Ovary (tissue), 7 donors: ENCODE measurements at regions not wholly inside any gene's neighbourhood (a gene's known extent, or its start where the extent isn't known, plus 50 kb on each side); places are given as distances from the start of the nearest gene placed in this dataset.
A peak's percentile ranks its signal among the peaks of the same experiment; 100 is the strongest.

Source experiments
- DNase-seq, 5 donors: peaks; one replicate each; pipeline ENCODE4 v3.0.0-alpha.2; 2019 to 2020
- H3K27ac ChIP-seq, 2 donors: fragments of 200-600 bp; one replicate each; pipeline versions ENCODE4 v1.5.1 to v1.8.0; 2019 to 2022
- H3K27me3 ChIP-seq: fragments of 200-600 bp; one replicate; pipeline ENCODE4 v1.8.0; 2022
- H3K36me3 ChIP-seq: fragments of 200-600 bp; sonication (generic); one replicate; pipeline ENCODE4 v1.5.1; 2019
- H3K4me1 ChIP-seq: one replicate; pipeline ENCODE4 v1.8.1; 2013; ENCODE audit warnings: mild to moderate bottlenecking, moderate library complexity; ENCODE audit not compliant: insufficient read depth
- H3K4me3 ChIP-seq: fragments of 200-600 bp; sonication (generic); one replicate; pipeline ENCODE4 v1.5.1; 2017
- H3K9me3 ChIP-seq, 2 donors: fragments of 200-600 bp in 1 of 2; sonication (generic) in 1 of 2; one replicate each; pipeline versions ENCODE4 v1.5.1 to v1.8.1; 2013 to 2019; ENCODE audit warnings: mild to moderate bottlenecking in 1 of 2, moderate library complexity in 1 of 2
- EP300 ChIP-seq: sonication (generic); formaldehyde crosslinking; IDR thresholded peaks from one replicate; pipeline ENCODE4 v1.6.1; 2017; ENCODE audit warnings: antibody characterized with exemption
- POLR2A ChIP-seq: fragments of 450-650 bp; IDR thresholded peaks from one replicate; pipeline ENCODE4 v1.6.1; 2017; ENCODE audit warnings: antibody characterized with exemption, mild to moderate bottlenecking, moderate library complexity
- WGBS, 3 donors: extraction: QIAGEN DNeasy Blood & Tissue Kit in 1 of 3; methylation state at CpG; one replicate each; pipeline versions ENCODE4 v1.1.5 to v1.1.7; 2013 to 2017; 5-methylcytosine and 5-hydroxymethylcytosine counted together
- intact Hi-C, 4 donors: fragments of 100-400 bp; cut with DNase I; formaldehyde crosslinking; loops; one replicate each; pipeline versions ENCODE4 v1.11.0 to v1.15.1; 2022 to 2023
- TF ChIP-seq, protein P1 (sequence below), 3 donors: fragments of 450-650 bp in 2 of 3; fragments of 200-600 bp in 1 of 3; IDR thresholded peaks; one replicate each; pipeline versions ENCODE4 v1.5.1 to v1.8.0; 2016 to 2022; ENCODE audit warnings: antibody characterized with exemption in 3 of 3, mild to moderate bottlenecking in 1 of 3
- donor health status: DM: no; HTN: no; CAD: no; lungs with moderate emphysema.
- donor health status: DM: no; HTN: no; CAD: no.
- donor health status: Bipolar disorder and iron deficiency.
- donor health status: DM: no; HTN: no; CAD: no.
- donor health status: DM: yes; HTN: yes; CAD: no.

DNA sequence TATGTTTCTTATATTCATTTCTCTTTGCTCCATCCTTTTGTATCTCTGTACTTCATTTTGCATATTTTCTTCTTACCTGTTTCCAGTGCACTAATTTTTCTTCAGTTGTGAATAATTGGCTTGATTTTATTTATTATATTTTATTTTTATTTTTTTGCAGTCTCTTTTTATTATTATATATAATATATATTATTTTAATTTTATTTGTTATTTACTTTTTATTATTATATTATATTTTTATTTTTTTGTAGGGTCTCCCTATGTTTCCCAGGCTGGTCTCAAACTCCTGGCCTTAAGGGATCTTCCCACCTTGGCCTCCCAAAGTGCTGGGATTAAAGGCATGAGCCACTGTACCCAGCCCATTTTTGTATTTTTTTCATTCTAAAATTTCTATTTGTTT, 213.1 kb upstream of the TSC22D2 start:
- intact Hi-C loops, result no loop called here
- TF ChIP-seq EP300, result no peak
- TF ChIP-seq, protein P1, sequence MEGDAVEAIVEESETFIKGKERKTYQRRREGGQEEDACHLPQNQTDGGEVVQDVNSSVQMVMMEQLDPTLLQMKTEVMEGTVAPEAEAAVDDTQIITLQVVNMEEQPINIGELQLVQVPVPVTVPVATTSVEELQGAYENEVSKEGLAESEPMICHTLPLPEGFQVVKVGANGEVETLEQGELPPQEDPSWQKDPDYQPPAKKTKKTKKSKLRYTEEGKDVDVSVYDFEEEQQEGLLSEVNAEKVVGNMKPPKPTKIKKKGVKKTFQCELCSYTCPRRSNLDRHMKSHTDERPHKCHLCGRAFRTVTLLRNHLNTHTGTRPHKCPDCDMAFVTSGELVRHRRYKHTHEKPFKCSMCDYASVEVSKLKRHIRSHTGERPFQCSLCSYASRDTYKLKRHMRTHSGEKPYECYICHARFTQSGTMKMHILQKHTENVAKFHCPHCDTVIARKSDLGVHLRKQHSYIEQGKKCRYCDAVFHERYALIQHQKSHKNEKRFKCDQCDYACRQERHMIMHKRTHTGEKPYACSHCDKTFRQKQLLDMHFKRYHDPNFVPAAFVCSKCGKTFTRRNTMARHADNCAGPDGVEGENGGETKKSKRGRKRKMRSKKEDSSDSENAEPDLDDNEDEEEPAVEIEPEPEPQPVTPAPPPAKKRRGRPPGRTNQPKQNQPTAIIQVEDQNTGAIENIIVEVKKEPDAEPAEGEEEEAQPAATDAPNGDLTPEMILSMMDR (IDR thresholded peaks at IDR 0.05), result no peak
- no peak for TF ChIP-seq POLR2A
- no peak for DNase-seq
- H3K27me3 ChIP-seq, result no peaks in the 10 kb centered on the region
- no peak overlapping the region for H3K27ac ChIP-seq
- H3K9me3 ChIP-seq, result no peaks in the 10 kb centered on the region
- no peaks in the 10 kb centered on the region for H3K4me1 ChIP-seq
- no peaks in the 10 kb centered on the region for H3K36me3 ChIP-seq
- H3K4me3 ChIP-seq, result no peak overlapping the region

- intact Hi-C loops, result no loop called here
- Histone ChIP-seq H3K4me3 (no peak overlapping the region), H3K9me3 (no peaks in the 10 kb centered on the region), H3K27ac (no peak overlapping the region), H3K4me1 (no peaks in the 10 kb centered on the region), H3K27me3 (no peaks in the 10 kb centered on the region), H3K36me3 (no peaks in the 10 kb centered on the region)
- 85 to 89% (median 88%) methylated on average over 4 of the region's 4 CpGs for WGBS, 3 donors
- DNase-seq, result no peak
- TF ChIP-seq, protein P1 (IDR thresholded peaks at IDR 0.05), result no peak
- TF ChIP-seq EP300 (no peak), POLR2A (no peak)
Measured at GRCh38 chr3:150194513-150194912, 213.6 kb upstream of the TSC22D2 start.

DNA sequence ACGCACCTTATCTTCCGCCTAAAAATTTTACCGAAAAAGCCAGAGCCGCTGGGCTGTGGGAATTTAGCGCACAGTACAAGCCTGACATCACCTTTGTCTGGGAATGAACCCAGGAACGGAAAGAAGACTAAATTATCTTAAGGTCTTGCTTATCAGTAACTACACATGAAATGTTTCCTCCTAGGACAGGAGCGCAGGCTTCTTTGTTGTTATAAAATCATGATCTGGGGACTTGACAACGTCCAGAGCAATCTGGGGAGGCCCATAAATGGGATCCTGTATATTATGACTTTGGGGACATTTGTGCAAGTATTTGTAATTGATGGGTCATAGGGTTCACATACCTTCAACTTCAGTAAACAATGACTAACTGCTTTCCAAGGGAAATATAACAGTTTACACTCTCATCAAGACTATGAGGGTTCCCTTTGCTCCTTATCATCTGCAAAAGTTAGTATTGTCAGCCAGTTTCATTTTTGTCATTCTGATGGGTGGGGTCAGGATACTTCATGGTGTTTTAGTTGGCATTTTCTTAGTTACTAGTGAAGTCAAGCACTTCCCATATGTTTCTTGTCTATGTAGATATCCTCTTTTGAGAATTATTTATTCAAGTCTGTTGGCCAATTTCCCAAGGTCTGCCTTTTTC, 213.9 kb upstream of the PFN2 start:
- Histone ChIP-seq H3K4me3 (peak overlapping the region; percentile 25), H3K36me3 (no peaks in the 10 kb centered on the region), H3K27me3 (no peaks in the 10 kb centered on the region), H3K9me3 (no peaks in the 10 kb centered on the region), H3K27ac (no peak overlapping the region), H3K4me1 (no peaks in the 10 kb centered on the region)
- WGBS, 3 donors, result 6 to 9% (median 8%) methylated on average over 8 of the region's 8 CpGs
- intact Hi-C loops, result loop anchor here (5.0 to 10.0 kb wide), 3 partner anchors 217 to 880 kb away; no protein-coding TSS in a partner anchor
- TF ChIP-seq POLR2A (no peak), EP300 (no peak)
- TF ChIP-seq, protein P1 (IDR thresholded peaks at IDR 0.05), result no peak
- no peak for DNase-seq

DNA sequence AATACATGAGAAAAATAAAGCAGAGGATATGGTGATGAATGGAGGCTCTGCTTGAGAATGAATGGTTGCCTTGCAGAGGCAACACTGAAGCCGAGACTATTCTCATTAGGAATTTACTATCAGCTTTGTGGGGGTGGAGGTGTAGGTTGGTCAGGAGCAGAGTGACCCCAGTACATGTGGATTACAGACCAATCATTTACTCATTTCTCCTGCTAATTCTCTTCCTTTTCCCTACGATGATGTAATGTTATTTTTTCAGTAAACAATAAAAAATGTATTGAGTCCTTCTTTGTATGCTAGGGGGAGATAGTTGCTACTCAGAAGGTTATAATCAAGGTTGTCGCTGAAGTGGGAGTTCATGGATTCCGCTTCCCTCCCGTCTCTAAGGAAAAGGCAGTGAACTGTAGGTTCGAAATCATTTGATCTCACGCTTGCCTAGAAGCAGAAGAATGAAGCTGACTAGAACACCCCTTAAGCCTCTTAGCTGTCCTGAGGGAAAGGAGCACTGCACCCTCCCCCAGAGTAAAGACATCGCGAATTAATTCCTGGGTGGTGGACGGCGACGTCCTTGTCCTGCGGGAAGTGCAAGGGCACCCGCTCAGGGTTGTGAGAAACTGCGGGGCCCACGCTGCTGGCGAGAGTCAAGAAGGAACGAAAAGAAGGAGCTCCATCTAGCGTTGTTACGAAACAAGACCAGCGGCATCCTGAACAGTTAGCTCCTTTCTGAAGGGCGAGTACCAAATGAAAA, 213.2 kb upstream of the PFN2 start:
- Histone ChIP-seq H3K4me3 (peak overlapping the region; percentile 25), H3K36me3 (no peaks in the 10 kb centered on the region), H3K9me3 (no peaks in the 10 kb centered on the region), H3K27me3 (no peaks in the 10 kb centered on the region), H3K27ac (no peak overlapping the region), H3K4me1 (no peaks in the 10 kb centered on the region)
- TF ChIP-seq, protein P1 (IDR thresholded peaks at IDR 0.05), result peak; percentile 23 to 45 (median 41)
- TF ChIP-seq POLR2A (no peak), EP300 (no peak)
- DNase-seq, result peak; percentile 49 to 69 (median 65)
- intact Hi-C loops, result loop anchor here (5.0 to 10.0 kb wide), 3 partner anchors 217 to 879 kb away; no protein-coding TSS in a partner anchor
- 1 to 2% (median 2%) methylated on average over 22 of the region's 22 CpGs for WGBS, 3 donors
